Liver (tissue), 3 donors: ENCODE measurements at regions not wholly inside any gene's neighbourhood (a gene's known extent, or its start where the extent isn't known, plus 50 kb on each side); places are given as distances from the start of the nearest gene placed in this dataset.

Source experiments
- CTCF ChIP-seq: fragments of 150-350 bp; IDR thresholded peaks from 2 replicates; pipeline ENCODE4 v1.5.1; 2017; ENCODE audit warnings: improper control_type of control experiment, low read depth, low read length; ENCODE audit not compliant: missing input control
- EGR1 ChIP-seq, 2 donors: IDR thresholded peaks; 2 replicates each; pipeline ENCODE4 v1.6.1; 2016 to 2018; ENCODE audit warnings: antibody characterized with exemption in 2 of 2, low read depth in 2 of 2
- HNF4G ChIP-seq: IDR thresholded peaks from 2 replicates; pipeline ENCODE4 v1.6.1; 2016; ENCODE audit warnings: antibody characterized with exemption
- JUND ChIP-seq, 2 donors: IDR thresholded peaks; 2 replicates each; pipeline ENCODE4 v1.6.1; 2016; ENCODE audit warnings: antibody characterized with exemption in 2 of 2
- RAD21 ChIP-seq, 2 donors: IDR thresholded peaks; 2 replicates each; pipeline ENCODE4 v1.6.1; 2016; ENCODE audit warnings: antibody characterized with exemption in 2 of 2, mild to moderate bottlenecking in 2 of 2
- SP1 ChIP-seq: IDR thresholded peaks from 2 replicates; pipeline ENCODE4 v1.6.1; 2018; ENCODE audit warnings: antibody characterized with exemption, mild to moderate bottlenecking
- TAF1 ChIP-seq: conservative IDR thresholded peaks from 2 replicates; pipeline ENCODE4 v1.6.1; 2016; ENCODE audit warnings: antibody characterized with exemption, mild to moderate bottlenecking
- YY1 ChIP-seq: IDR thresholded peaks from 2 replicates; pipeline ENCODE4 v1.6.1; 2016; ENCODE audit warnings: antibody characterized with exemption, mild to moderate bottlenecking
- TF ChIP-seq, protein P1 (sequence below): IDR thresholded peaks from 2 replicates; pipeline ENCODE4 v1.6.1; 2016; ENCODE audit warnings: antibody characterized with exemption, mild to moderate bottlenecking
- TF ChIP-seq, protein P2 (sequence below): IDR thresholded peaks from 2 replicates; pipeline ENCODE4 v1.6.1; 2016; ENCODE audit warnings: antibody characterized with exemption
- TF ChIP-seq, protein P3 (sequence below): IDR thresholded peaks from 2 replicates; pipeline ENCODE4 v1.6.1; 2016; ENCODE audit warnings: antibody characterized with exemption
- donor health status: healthy.
- donor health status: healthy.

- TF ChIP-seq SP1 (no peak), TAF1 (no peak), CTCF (no peak), EGR1 (IDR thresholded peaks at IDR 0.05; ENCODE audit: low read depth in 2 of 2) (no peak), HNF4G (no peak), JUND (IDR thresholded peaks at IDR 0.05) (no peak), RAD21 (IDR thresholded peaks at IDR 0.05) (no peak), YY1 (no peak)
- TF ChIP-seq, protein P1, sequence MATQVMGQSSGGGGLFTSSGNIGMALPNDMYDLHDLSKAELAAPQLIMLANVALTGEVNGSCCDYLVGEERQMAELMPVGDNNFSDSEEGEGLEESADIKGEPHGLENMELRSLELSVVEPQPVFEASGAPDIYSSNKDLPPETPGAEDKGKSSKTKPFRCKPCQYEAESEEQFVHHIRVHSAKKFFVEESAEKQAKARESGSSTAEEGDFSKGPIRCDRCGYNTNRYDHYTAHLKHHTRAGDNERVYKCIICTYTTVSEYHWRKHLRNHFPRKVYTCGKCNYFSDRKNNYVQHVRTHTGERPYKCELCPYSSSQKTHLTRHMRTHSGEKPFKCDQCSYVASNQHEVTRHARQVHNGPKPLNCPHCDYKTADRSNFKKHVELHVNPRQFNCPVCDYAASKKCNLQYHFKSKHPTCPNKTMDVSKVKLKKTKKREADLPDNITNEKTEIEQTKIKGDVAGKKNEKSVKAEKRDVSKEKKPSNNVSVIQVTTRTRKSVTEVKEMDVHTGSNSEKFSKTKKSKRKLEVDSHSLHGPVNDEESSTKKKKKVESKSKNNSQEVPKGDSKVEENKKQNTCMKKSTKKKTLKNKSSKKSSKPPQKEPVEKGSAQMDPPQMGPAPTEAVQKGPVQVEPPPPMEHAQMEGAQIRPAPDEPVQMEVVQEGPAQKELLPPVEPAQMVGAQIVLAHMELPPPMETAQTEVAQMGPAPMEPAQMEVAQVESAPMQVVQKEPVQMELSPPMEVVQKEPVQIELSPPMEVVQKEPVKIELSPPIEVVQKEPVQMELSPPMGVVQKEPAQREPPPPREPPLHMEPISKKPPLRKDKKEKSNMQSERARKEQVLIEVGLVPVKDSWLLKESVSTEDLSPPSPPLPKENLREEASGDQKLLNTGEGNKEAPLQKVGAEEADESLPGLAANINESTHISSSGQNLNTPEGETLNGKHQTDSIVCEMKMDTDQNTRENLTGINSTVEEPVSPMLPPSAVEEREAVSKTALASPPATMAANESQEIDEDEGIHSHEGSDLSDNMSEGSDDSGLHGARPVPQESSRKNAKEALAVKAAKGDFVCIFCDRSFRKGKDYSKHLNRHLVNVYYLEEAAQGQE, result no peak
- TF ChIP-seq, protein P2, sequence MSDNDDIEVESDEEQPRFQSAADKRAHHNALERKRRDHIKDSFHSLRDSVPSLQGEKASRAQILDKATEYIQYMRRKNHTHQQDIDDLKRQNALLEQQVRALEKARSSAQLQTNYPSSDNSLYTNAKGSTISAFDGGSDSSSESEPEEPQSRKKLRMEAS, result no peak
- TF ChIP-seq, protein P3, sequence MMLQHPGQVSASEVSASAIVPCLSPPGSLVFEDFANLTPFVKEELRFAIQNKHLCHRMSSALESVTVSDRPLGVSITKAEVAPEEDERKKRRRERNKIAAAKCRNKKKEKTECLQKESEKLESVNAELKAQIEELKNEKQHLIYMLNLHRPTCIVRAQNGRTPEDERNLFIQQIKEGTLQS, result no peak
These were observed 80.5 kb upstream of the VSTM2B start for GRCh38 chr19:29445246-29445645.
